HCT116 (cell line): ENCODE measurements at regions not wholly inside any gene's neighbourhood (a gene's known extent, or its start where the extent isn't known, plus 50 kb on each side); places are given as distances from the start of the nearest gene placed in this dataset.

Source experiments
- ATAC-seq: fragments of 200-7000 bp; cut with Tn5 transposase; 2 replicates; pipeline ENCODE4 v1.9.1; 2020; ENCODE audit warnings: mild to moderate bottlenecking, moderate library complexity
- BruUV-seq: library from RNA; stranded (reverse); fragments of 400-500 nt; replicated peaks from 2 replicates; lab custom pipeline; 2021; lab: Mats Ljungman, UMichigan
- CTCF ChIA-PET: fragments of 300-600 bp; sonication (Branson Sonifier 250); formaldehyde crosslinking; loops from one replicate; lab custom pipeline; 2021; ENCODE audit warnings: antibody characterized with exemption; lab: Charles Lee
- POLR2A ChIA-PET: fragments of 300-600, 350-600 bp; sonication (Branson Sonifier 250); formaldehyde crosslinking; loops from one replicate; lab custom pipeline; 2021; ENCODE audit warnings: antibody characterized with exemption; lab: Charles Lee
- RAD21 ChIA-PET, 2 experiments: fragments of 300-600 bp; sonication (Branson Sonifier 250); formaldehyde crosslinking; loops; one replicate each; lab custom pipeline; 2023; ENCODE audit warnings: low total read pairs in 2 of 2; ENCODE audit not compliant: uncharacterized antibody in 2 of 2, unreplicated experiment in 2 of 2, low non-redundant PET in 1 of 2; lab: Charles Lee
- DNase-seq: peaks from one replicate; pipeline ENCODE4 v3.0.0-alpha.2; 2010; ENCODE audit warnings: low read depth, low spot score
- H2AFZ ChIP-seq: fragments of 200-600 bp; shearing (Covaris generic), sonication (generic); 2 replicates; pipeline ENCODE4 v1.6.1; 2017; ENCODE audit warnings: low read depth, mixed run types, mixed read lengths, antibody characterized with exemption, low read length; ENCODE audit not compliant: poor library complexity, severe bottlenecking
- H3K27ac ChIP-seq: 2 replicates; pipeline ENCODE4 v1.5.1; 2012; ENCODE audit warnings: low read depth, low read length
- H3K27me3 ChIP-seq: fragments of 200-600 bp; sonication (generic); 2 replicates; pipeline ENCODE4 v1.6.1; 2016; ENCODE audit warnings: mixed run types, low read length, mixed read lengths; ENCODE audit not compliant: insufficient read depth
- H3K36me3 ChIP-seq, 2 experiments: fragments of 200-500 bp in 1 of 2; fragments of 200-600 bp in 1 of 2; sonication (Bioruptor generic) in 1 of 2; sonication (generic) in 1 of 2; 2 replicates each; pipeline versions ENCODE4 v1.5.1 to v1.6.1; 2014 to 2016; ENCODE audit warnings: low read length in 2 of 2, inconsistent platforms in 1 of 2, mixed read lengths in 1 of 2, mixed run types in 1 of 2; ENCODE audit not compliant: insufficient read depth in 2 of 2, control insufficient read depth in 1 of 2
- H3K4me1 ChIP-seq, 2 experiments: fragments of 200-600 bp in 1 of 2; sonication (generic) in 1 of 2; 2 replicates each; pipeline versions ENCODE4 v1.5.1 to v1.6.1; 2012 to 2017; ENCODE audit warnings: low read length in 2 of 2, inconsistent platforms in 1 of 2, mild to moderate bottlenecking in 1 of 2, mixed read lengths in 1 of 2, mixed run types in 1 of 2, moderate library complexity in 1 of 2; ENCODE audit not compliant: insufficient read depth in 2 of 2, control insufficient read depth in 1 of 2
- H3K4me2 ChIP-seq: fragments of 200-600 bp; sonication (generic); 2 replicates; pipeline ENCODE4 v1.6.1; 2017; ENCODE audit warnings: mixed run types, low read length, mixed read lengths
- H3K4me3 ChIP-seq, 2 experiments: fragments of 200-600 bp in 1 of 2; sonication (generic) in 1 of 2; replicated peaks in 1 of 2; 2 replicates each; pipeline ENCODE4 v1.5.1; 2011 to 2016; ENCODE audit warnings: low read length in 2 of 2, control low read depth in 1 of 2, low read depth in 1 of 2, mild to moderate bottlenecking in 1 of 2, mixed read lengths in 1 of 2, mixed run types in 1 of 2
- H3K79me2 ChIP-seq: fragments of 200-600 bp; sonication (generic); 2 replicates; pipeline ENCODE4 v1.6.1; 2017; ENCODE audit warnings: mild to moderate bottlenecking, mixed run types, low read length, moderate library complexity, mixed read lengths; ENCODE audit not compliant: insufficient read depth
- H3K9ac ChIP-seq: fragments of 200-600 bp; sonication (generic); 2 replicates; pipeline ENCODE4 v1.6.1; 2016; ENCODE audit warnings: low read length, mixed read lengths
- H3K9me2 ChIP-seq: fragments of 200-600 bp; sonication (generic), shearing (Covaris generic); 2 replicates; pipeline ENCODE4 v1.6.1; 2017; ENCODE audit warnings: mixed run types, mild to moderate bottlenecking, moderate library complexity; ENCODE audit not compliant: insufficient read depth
- H3K9me3 ChIP-seq, 2 experiments: fragments of 200-500 bp in 1 of 2; fragments of 200-600 bp in 1 of 2; sonication (Bioruptor generic) in 1 of 2; sonication (generic) in 1 of 2; 2 replicates each; pipeline ENCODE4 v1.6.1; 2014 to 2017; ENCODE audit warnings: low read length in 2 of 2, mixed read lengths in 2 of 2, inconsistent platforms in 1 of 2, low read depth in 1 of 2, mild to moderate bottlenecking in 1 of 2, mixed run types in 1 of 2, moderate library complexity in 1 of 2; ENCODE audit not compliant: control insufficient read depth in 1 of 2, insufficient read depth in 1 of 2
- H4K20me1 ChIP-seq: fragments of 200-600 bp; sonication (generic), shearing (Covaris generic); 2 replicates; pipeline ENCODE4 v1.6.1; 2017; ENCODE audit warnings: mixed run types, mild to moderate bottlenecking, moderate library complexity; ENCODE audit not compliant: insufficient read depth
- ATF3 ChIP-seq: IDR thresholded peaks from 2 replicates; pipeline ENCODE4 v1.6.1; 2012
- CBX3 ChIP-seq: IDR thresholded peaks from 2 replicates; pipeline ENCODE4 v1.6.1; 2012; ENCODE audit warnings: low read depth
- EGR1 ChIP-seq: IDR thresholded peaks from 2 replicates; pipeline ENCODE4 v1.6.1; 2012; ENCODE audit warnings: low read depth
- EZH2phosphoT487 ChIP-seq: fragments of 200-600 bp; IDR thresholded peaks from 2 replicates; pipeline ENCODE4 v1.6.1; 2018; ENCODE audit warnings: antibody characterized with exemption, borderline replicate concordance
- FOSL1 ChIP-seq: IDR thresholded peaks from 2 replicates; pipeline ENCODE4 v1.6.1; 2012; ENCODE audit warnings: low read depth
- JUND ChIP-seq: IDR thresholded peaks from 2 replicates; pipeline ENCODE4 v1.6.1; 2012
- POLR2A ChIP-seq: IDR thresholded peaks from 2 replicates; pipeline ENCODE4 v1.7.0; 2011; ENCODE audit warnings: borderline replicate concordance; ENCODE audit not compliant: insufficient read depth, insufficient read length; ENCODE audit errors: extremely low read depth
- POLR2AphosphoS5 ChIP-seq: IDR thresholded peaks from 2 replicates; pipeline ENCODE4 v1.6.1; 2011; ENCODE audit warnings: mild to moderate bottlenecking, low read depth, low read length, moderate library complexity
- RAD21 ChIP-seq: IDR thresholded peaks from 2 replicates; pipeline ENCODE4 v1.6.1; 2012; ENCODE audit warnings: low read depth, mild to moderate bottlenecking
- SIN3A ChIP-seq: IDR thresholded peaks from 2 replicates; pipeline ENCODE4 v1.6.1; 2012; ENCODE audit warnings: low read depth
- SP1 ChIP-seq: IDR thresholded peaks from 2 replicates; pipeline ENCODE4 v1.6.1; 2012; ENCODE audit warnings: low read depth
- YY1 ChIP-seq: IDR thresholded peaks from 2 replicates; pipeline ENCODE4 v1.6.1; 2011; ENCODE audit warnings: low read length, low read depth, moderate library complexity, mild to moderate bottlenecking; ENCODE audit not compliant: insufficient replicate concordance; ENCODE audit errors: extremely low read depth
- ZBTB33 ChIP-seq: IDR thresholded peaks from 2 replicates; pipeline ENCODE4 v1.6.1; 2011; ENCODE audit warnings: mild to moderate bottlenecking, low read length, moderate library complexity; ENCODE audit not compliant: insufficient replicate concordance; ENCODE audit errors: extremely low read depth
- ZFX ChIP-seq: fragments of 450-650 bp; IDR thresholded peaks from 2 replicates; pipeline ENCODE4 v1.6.1; 2017
- intact Hi-C: fragments of 100-400 bp; cut with micrococcal nuclease; formaldehyde crosslinking; loops from 2 replicates; pipeline ENCODE4 v1.10.0; 2022
- TF ChIP-seq, protein P1 (sequence below): IDR thresholded peaks from 2 replicates; pipeline ENCODE4 v1.6.1; 2012; ENCODE audit warnings: low read depth
- TF ChIP-seq, protein P2 (sequence below): IDR thresholded peaks from 2 replicates; pipeline ENCODE4 v1.6.1; 2012

- Histone ChIP-seq H4K20me1 (no peaks in the 10 kb centered on the region), H2AFZ (no peak overlapping the region), H3K9me2 (no peaks in the 10 kb centered on the region), H3K27ac (no peak overlapping the region), H3K4me1 (no peaks in the 10 kb centered on the region), H3K4me2 (no peak overlapping the region), H3K9ac (no peak overlapping the region), H3K36me3 (no peaks in the 10 kb centered on the region), H3K9me3 (no peaks in the 10 kb centered on the region), H3K79me2 (no peaks in the 10 kb centered on the region), H3K27me3 (peaks cover 29% of the 10 kb centered on the region), H3K4me3 (no peak overlapping the region)
- intact Hi-C loops: no loop called here
- BruUV-seq: no TSS peak
- DNase-seq (no peak), ATAC-seq (no peak)
- TF ChIP-seq POLR2A (no peak), ZBTB33 (no peak), YY1 (no peak), ZFX (no peak), RAD21 (no peak), EZH2phosphoT487 (no peak), FOSL1 (no peak), POLR2AphosphoS5 (no peak), EGR1 (no peak), ATF3 (no peak), SIN3A (no peak), SP1 (no peak), CBX3 (no peak), JUND (no peak)
- TF ChIP-seq, protein P1, sequence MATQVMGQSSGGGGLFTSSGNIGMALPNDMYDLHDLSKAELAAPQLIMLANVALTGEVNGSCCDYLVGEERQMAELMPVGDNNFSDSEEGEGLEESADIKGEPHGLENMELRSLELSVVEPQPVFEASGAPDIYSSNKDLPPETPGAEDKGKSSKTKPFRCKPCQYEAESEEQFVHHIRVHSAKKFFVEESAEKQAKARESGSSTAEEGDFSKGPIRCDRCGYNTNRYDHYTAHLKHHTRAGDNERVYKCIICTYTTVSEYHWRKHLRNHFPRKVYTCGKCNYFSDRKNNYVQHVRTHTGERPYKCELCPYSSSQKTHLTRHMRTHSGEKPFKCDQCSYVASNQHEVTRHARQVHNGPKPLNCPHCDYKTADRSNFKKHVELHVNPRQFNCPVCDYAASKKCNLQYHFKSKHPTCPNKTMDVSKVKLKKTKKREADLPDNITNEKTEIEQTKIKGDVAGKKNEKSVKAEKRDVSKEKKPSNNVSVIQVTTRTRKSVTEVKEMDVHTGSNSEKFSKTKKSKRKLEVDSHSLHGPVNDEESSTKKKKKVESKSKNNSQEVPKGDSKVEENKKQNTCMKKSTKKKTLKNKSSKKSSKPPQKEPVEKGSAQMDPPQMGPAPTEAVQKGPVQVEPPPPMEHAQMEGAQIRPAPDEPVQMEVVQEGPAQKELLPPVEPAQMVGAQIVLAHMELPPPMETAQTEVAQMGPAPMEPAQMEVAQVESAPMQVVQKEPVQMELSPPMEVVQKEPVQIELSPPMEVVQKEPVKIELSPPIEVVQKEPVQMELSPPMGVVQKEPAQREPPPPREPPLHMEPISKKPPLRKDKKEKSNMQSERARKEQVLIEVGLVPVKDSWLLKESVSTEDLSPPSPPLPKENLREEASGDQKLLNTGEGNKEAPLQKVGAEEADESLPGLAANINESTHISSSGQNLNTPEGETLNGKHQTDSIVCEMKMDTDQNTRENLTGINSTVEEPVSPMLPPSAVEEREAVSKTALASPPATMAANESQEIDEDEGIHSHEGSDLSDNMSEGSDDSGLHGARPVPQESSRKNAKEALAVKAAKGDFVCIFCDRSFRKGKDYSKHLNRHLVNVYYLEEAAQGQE: no peak
- TF ChIP-seq, protein P2, sequence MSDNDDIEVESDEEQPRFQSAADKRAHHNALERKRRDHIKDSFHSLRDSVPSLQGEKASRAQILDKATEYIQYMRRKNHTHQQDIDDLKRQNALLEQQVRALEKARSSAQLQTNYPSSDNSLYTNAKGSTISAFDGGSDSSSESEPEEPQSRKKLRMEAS: no peak
- POLR2A ChIA-PET: no interaction called here
- CTCF ChIA-PET: no interaction called here
- RAD21 ChIA-PET: no interaction called here
Observed at GRCh38 chr5:133830911-133831310, 137.5 kb downstream of the C5orf15 start.
